Spleen (tissue), 7 donors: ENCODE measurements at regions not wholly inside any gene's neighbourhood (a gene's known extent, or its start where the extent isn't known, plus 50 kb on each side); places are given as distances from the start of the nearest gene placed in this dataset.

Experiments
- POLR2AphosphoS5 ChIP-seq, 3 donors: sonication (generic); formaldehyde crosslinking; IDR thresholded peaks; one replicate each; pipeline ENCODE4 v1.5.1; 2017; ENCODE audit warnings: antibody characterized with exemption in 3 of 3
- TF ChIP-seq, protein P1 (sequence below), 11 experiments: fragments of 200-600 bp in 7 of 11; fragments of 450-650 bp in 4 of 11; sonication (generic) in 4 of 11; IDR thresholded peaks in 8 of 11; conservative IDR thresholded peaks in 3 of 11; 1 replicate in 7 of 11; 2 replicates in 4 of 11; pipeline versions ENCODE4 v1.4.0 to v1.8.0; 2016 to 2021; ENCODE audit warnings: antibody characterized with exemption in 11 of 11, inconsistent platforms in 4 of 11, mild to moderate bottlenecking in 1 of 11
- donor health status: DM: no; HTN: no; CAD: no; lungs with moderate emphysema.
- donor health status: DM: no; HTN: no; CAD: no.
- donor health status: DM: no; HTN: no; CAD: no.

DNA sequence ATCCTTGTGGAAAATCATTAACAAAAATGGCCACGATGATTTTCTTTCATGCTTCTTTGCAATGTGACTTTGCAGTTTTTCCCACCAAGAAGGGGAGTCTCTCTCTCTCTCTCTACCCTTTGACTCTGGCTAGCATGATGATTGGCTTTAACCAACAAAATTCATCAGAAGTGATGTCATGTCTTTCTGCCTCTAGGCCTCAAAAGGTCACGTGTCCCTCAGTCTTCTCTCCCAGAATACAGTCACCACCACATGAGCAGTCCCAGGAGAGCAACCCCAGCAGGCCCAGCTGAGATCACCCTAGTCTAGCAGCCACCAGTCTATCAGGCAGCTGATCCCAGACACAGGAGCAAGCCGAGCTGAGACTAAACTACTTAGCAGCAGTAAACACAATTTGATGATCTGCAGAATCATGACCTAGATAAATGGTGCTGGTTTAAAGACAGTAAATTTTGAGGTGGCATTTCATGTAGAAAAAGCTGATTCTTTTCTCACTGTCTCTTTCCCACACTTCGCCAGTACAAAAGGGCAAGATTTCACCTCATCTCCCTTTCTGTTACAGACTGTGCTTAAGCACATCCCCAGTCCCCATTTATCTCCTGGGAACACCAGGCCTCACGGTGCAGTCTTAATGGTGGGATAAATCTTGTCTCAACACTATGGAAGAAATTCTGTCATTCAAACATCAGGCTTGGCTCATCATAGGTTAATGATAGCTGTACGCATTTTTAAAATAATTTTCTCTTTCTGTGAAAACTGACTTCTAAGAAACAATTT, 132.7 kb downstream of the SCG2 start:
- no peak for TF ChIP-seq POLR2AphosphoS5 (IDR thresholded peaks at IDR 0.05)
- TF ChIP-seq, protein P1, sequence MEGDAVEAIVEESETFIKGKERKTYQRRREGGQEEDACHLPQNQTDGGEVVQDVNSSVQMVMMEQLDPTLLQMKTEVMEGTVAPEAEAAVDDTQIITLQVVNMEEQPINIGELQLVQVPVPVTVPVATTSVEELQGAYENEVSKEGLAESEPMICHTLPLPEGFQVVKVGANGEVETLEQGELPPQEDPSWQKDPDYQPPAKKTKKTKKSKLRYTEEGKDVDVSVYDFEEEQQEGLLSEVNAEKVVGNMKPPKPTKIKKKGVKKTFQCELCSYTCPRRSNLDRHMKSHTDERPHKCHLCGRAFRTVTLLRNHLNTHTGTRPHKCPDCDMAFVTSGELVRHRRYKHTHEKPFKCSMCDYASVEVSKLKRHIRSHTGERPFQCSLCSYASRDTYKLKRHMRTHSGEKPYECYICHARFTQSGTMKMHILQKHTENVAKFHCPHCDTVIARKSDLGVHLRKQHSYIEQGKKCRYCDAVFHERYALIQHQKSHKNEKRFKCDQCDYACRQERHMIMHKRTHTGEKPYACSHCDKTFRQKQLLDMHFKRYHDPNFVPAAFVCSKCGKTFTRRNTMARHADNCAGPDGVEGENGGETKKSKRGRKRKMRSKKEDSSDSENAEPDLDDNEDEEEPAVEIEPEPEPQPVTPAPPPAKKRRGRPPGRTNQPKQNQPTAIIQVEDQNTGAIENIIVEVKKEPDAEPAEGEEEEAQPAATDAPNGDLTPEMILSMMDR (IDR thresholded peaks at IDR 0.05 in 8 of 11, conservative IDR thresholded peaks at IDR 0.05 in 3 of 11), result no peak
